ENCODE measurements at regions not wholly inside any gene's neighbourhood (a gene's known extent, or its start where the extent isn't known, plus 50 kb on each side); places are given as distances from the start of the nearest gene placed in this dataset.

- TF ChIP-seq EZH2 (IDR thresholded peaks at IDR 0.05; ENCODE audit: borderline replicate concordance, low read depth, low read length, severe bottlenecking) (no peak), CTCF (IDR thresholded peaks at IDR 0.05; ENCODE audit: borderline replicate concordance, extremely low read depth, low read length, poor library complexity, severe bottlenecking) (no peak)
Measured at GRCh38 chr14:84686550-84686949, 843.4 kb upstream of the FLRT2 start.

All from DND-41 (cell line).